DOHH2 (cell line): ENCODE measurements at regions not wholly inside any gene's neighbourhood (a gene's known extent, or its start where the extent isn't known, plus 50 kb on each side); places are given as distances from the start of the nearest gene placed in this dataset.

Experiments
- EZH2phosphoT487 ChIP-seq: fragments of 200-600 bp; sonication (generic); IDR thresholded peaks from 2 replicates; pipeline ENCODE4 v1.6.1; 2017; ENCODE audit warnings: borderline replicate concordance, mild to moderate bottlenecking, antibody characterized with exemption, low read length, moderate library complexity, mixed read lengths
- TF ChIP-seq, protein P1 (sequence below): fragments of 200-600 bp; sonication (generic); IDR thresholded peaks from one replicate; pipeline ENCODE4 v1.5.1; 2014; ENCODE audit warnings: antibody characterized with exemption, mild to moderate bottlenecking, low read depth, low read length; ENCODE audit not compliant: poor library complexity, severe bottlenecking

DNA sequence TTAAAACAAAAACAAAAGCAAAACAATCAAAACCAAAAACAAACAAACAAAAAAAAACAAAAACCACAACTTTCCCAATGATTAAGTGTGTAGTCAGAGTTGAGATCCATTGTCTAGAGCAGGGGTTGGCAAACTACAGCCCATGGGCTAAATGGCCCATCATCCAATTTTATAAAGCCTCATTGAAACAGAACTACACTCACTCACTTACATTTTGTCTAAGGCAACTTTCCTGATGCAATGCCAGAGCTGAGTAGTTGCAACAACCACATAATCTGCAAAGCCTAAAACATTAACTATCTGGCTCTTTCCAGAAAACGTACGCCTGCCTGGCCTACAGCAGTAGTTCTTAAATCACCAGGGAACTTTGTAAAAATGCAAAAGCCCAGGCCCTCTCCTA is 124.1 kb downstream of the SOX9 start:
- TF ChIP-seq, protein P1, sequence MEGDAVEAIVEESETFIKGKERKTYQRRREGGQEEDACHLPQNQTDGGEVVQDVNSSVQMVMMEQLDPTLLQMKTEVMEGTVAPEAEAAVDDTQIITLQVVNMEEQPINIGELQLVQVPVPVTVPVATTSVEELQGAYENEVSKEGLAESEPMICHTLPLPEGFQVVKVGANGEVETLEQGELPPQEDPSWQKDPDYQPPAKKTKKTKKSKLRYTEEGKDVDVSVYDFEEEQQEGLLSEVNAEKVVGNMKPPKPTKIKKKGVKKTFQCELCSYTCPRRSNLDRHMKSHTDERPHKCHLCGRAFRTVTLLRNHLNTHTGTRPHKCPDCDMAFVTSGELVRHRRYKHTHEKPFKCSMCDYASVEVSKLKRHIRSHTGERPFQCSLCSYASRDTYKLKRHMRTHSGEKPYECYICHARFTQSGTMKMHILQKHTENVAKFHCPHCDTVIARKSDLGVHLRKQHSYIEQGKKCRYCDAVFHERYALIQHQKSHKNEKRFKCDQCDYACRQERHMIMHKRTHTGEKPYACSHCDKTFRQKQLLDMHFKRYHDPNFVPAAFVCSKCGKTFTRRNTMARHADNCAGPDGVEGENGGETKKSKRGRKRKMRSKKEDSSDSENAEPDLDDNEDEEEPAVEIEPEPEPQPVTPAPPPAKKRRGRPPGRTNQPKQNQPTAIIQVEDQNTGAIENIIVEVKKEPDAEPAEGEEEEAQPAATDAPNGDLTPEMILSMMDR = no peak
- TF ChIP-seq EZH2phosphoT487 = no peak
